HT-29 (cell line): ENCODE measurements at regions not wholly inside any gene's neighbourhood (a gene's known extent, or its start where the extent isn't known, plus 50 kb on each side); places are given as distances from the start of the nearest gene placed in this dataset.
A peak's percentile ranks its signal among the peaks of the same experiment; 100 is the strongest.
"Not testable (repeated sequence)": the region's sequence is repeated elsewhere in the genome, so short reads cannot be mapped to it uniquely, and the experiment has no call there.

ENCODE experiments used
- DNase-seq: peaks from one replicate; pipeline ENCODE4 v3.0.0-alpha.2; 2015; ENCODE audit warnings: low spot score

DNA sequence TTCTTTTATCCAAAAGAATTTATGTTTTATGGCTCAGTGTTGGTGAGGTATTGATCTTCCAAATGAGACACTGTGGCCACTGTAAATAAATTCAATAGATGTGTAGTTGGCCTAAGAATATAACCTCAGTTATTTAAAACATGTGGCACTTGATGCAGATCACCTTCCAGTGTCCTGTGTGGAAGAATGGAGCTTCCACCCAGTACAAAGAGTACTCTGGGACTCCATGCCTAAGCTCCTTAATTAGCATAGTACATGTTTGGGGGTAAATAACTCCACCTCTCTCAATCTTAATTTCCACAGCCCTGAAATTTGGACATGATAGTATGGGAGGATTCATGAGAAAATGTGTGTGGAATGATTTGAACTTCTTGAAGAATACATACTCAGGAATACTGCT, 105.7 kb downstream of the SPDYE17 start:
- not testable (repeated sequence) for DNase-seq

DNA sequence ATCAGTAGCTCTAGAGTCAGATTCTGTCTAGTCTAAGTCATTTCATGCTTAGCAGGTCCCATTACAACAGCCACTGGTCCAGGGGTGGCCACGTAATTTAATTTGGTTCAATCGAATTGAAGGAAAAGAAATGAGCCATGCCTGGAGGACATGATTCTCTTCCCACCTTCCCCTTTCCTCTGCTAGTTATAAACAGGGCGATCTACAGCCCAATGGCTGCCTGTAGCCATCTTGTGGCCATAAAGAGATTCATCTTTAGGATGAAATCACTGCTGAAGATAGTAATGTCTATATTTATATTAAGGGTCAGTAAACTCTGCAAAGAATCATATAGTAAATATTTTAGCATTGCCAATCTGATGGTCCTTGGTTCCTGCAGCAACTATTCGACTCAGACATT, 107.4 kb downstream of the SPDYE17 start:
- DNase-seq, result peak; percentile 2

DNA sequence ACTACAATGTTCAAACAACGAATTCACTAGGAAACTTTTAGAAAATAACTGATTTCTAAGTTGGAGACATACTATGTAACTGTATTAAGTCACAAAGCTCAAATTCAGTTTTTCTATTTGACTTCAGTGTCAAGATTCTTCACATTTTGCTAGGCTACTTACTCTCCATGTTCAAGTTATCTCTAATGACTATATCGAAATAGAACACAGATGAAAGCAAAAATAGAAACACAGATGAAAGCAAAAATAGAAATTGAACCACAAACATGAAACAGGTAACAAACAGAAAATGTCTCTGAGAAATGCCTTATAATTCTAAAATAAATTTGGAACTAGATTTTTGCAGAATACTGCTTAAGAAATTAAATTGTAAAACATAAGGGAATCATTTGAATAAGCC, 113.5 kb downstream of the SPDYE17 start:
- DNase-seq, result not testable (repeated sequence)

DNA sequence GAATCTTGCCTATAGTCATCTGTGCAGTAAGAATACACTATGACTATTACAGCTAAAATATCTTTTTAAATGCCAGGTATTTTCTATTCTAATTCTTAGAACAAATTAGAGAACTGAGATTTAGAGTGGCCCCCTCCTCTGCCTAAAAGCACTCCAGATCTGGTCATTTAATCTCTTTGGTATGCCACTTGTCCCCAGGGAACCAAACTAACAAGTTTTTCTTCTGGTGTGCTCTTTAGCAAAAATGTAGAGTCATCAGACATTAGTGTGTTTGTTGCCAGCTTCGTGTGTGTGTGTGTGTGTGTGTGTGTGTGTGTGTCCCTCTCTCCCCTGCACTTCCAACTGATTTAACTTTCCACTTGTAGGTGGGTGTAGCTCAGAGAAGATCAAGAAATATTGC, 117.8 kb downstream of the SPDYE17 start:
- not testable (repeated sequence) for DNase-seq

DNA sequence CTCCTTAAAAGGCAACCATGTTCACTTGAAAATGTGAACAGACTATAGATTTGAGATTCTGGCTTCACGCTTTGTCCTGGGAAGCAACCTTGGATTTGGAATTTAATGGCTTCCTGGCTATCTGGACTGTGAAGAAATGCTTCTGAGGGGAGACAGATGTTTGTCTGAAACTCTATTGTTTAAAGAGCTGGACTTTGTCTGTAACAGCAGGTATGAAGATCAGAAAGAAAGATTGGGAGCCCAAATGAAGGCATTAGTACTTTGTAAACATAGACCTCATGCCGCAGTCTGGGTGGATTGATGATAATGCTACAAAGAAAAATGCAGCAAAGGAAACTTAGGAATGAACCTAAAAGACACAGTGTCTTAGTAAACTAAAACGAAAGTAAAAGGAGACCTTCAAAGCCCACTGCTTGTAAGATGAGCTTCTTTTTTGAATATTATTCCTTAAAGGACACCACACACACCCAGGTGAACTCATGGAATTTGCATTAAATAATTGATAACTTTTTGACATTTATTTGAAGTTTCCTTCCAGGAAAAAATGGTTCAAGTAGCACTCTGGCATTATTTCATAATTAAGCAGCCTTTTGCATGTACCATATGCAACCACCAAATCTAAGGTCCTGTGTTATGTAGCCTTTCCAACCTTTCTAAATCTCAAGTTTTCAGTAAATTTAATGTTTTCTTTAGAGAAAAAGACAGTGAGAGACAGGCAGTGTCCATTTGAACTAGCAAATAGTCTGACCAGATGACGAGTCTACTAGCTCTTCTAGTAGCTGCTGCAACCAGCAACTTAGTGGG, 119.9 kb downstream of the SPDYE17 start:
- DNase-seq, result not testable (repeated sequence)

DNA sequence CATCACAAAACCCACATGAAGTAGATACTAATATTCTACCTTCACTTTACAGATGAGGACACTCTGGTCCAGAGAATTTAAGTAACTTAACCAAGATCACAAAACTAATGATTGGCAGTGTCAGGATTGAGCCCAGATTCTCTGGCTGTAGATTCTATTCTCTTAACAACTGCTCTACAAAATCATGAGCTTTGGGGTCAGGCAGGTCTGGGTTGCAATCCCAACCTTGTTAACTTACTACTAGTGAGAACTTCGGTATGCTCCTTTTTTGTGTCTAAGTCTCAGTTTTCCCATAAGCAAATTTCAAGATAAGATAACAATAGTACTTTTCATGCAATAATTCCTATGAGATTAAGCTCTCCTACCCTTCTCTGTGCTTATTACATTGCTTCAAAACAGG, 127.5 kb downstream of the SPDYE17 start:
- not testable (repeated sequence) for DNase-seq

DNA sequence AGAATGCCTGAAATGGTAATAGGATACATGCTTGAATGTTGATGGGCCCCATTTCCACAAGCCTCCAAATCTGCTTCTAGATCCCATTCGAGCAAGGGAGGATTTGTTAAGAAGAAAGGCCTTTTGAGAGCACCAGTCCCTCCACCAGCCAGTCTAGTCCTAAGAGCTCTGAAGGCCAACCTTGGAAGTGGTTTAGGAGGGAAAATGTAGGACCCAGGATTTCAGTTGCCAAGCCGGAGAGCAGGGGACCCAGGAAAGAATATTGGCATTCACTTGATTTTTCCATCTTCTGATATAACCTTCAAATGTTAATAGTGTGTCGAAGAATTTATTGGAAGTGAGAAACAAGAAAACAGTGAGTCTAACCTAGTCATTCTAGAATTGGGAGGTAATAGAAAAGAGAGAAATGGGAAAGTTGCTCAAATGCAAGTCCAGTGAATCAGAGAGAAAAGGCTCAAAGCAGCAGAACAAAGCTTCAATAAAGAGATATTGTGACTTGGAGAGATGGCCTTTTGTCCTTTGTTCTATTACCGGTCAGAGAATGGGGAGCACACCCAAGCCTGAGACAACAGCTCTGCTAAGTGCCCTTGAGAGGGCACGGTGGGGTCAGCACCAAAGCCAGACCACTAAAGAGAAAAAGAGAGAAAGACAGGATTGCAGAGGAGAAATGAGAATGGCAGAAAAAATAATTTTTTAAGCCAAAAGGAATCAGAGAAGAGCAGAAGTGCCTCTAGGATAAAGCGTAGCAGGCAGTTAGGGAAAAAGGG, 130.0 kb downstream of the SPDYE17 start:
- DNase-seq, result not testable (repeated sequence)

DNA sequence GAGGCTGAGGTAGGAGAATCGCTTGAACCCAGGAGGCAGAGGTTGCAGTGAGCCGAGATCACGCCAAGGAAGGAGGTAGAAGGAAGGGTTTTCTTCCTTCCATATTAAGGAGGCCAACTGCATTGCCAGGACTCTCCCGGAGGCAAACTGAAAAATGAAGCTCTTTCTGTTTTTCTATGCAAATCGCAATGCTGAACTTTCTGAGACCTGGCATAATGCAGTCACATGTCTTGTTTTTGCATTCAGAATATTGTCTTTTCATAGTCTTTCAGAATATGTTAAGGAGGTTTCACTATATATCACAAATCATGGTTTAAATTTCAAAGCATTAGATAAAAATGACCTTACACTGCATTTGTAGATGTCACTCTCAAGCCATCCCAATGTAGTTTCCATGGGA, 133.4 kb downstream of the SPDYE17 start:
- not testable (repeated sequence) for DNase-seq

DNA sequence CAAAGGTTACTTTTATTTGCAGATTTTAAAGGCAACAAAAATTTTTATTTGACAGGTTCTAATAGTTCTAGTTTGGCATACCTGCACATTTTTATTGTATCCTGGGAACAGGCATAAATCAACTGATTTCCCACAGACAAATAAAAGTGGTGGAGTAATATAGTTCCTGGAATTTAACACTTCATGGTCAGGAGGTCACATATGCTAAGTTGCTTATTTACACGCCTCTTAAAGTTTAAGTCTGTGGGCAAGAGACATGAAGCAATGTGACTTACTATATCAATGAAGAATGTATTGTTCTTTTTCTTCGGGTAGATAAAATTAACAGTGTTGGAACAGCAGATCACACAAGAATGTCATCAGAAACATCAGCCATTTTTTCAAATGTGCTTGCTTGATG, 135.2 kb downstream of the SPDYE17 start:
- DNase-seq, result not testable (repeated sequence)

DNA sequence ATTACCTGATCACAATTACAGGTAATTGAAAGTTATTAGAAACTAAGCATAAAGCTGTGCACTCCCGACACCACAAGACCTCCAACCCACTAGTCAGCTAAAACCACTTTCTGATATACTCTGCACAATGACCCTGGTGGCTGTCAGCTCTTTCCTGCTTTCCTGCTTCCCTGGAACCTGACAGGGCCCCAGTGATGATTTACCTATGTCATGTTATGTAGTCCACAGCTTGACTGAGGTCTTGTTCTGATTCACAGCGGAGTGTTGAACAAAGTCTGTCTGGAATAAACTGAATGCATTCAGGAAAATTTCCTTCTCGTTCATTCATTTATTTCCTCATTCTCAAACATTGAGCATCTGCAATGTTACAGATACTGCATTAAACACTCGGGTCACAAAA, 136.5 kb downstream of the SPDYE17 start:
- not testable (repeated sequence) for DNase-seq

DNA sequence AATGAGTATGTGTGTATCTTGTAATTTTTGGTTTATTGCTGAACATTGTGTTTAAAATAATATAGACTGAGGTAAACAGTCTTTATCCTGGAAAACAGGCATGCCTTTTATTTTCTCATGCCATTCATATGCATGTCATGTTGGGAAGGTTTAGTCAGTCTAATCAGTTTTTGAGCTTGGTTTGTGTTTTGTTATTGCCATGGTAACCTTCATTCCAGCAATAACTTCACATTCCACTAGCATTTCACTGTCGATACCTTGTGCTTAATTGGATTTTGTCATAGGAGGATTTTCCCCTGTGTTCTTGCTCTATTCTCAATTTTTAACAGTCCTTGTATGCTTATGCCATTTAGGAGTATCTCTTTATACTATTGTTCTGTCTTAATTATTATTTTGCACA, 140.4 kb downstream of the SPDYE17 start:
- peak; percentile 1 for DNase-seq

DNA sequence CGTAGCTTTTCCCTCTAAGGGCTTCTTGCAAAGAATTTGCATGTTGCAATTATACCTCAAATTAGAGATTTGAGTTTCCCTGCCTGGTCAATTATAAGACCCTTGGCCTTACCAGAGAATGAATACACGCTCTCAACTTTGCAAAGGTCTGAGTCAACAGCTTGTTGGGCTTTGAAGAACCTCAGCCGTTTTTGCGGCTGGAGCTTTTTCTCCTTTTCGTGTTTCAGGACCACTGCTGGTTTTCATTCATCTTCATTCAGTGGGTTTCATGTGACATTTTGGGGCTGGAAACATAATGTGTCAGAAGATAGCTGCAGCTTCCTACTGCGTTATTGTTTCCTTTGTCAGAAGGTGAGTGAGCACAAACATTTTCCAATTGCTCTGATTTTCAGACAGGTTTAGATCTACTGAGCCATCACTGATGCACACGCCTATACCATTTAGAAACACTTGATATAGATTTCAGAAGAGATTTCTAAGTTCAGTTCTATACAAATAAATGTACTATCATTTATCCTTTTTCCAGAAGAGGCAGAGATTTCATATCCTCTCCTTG, 152.3 kb downstream of the SPDYE17 start:
- DNase-seq, result not testable (repeated sequence)

DNA sequence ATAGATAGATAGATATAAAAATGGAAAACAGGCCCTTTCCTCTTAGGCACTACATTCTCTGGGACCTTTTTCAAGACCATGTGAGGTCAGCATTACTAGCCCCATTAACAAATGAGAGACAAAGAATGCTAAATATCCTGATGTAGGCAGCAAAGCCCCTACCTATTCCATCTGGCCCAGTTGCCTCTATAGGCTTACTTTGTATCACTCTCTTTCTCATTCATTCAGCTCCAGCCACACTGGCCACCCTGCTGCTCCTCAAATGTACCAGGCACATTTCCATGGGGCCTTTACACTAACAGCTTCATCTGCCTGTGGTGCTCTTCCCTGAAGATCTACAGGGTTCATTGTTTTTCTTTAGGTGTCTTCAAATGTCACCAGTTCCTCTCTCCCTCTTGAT, 156.4 kb downstream of the SPDYE17 start:
- not testable (repeated sequence) for DNase-seq

DNA sequence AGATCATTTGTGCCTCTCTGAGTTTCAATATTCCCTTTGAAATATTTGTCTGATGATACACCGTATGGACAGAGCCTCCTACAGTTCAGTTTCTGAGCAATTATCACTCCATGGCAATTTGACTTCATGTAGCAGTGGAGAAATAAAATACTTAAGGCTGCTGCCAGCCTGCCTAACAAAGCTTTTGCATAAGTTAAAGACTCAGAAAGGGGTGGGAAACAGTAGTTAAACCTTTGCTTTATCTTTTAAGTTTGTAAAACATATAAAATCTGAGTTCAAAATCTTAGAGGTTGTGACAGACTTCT, 161.7 kb downstream of the SPDYE17 start:
- DNase-seq, result not testable (repeated sequence)

DNA sequence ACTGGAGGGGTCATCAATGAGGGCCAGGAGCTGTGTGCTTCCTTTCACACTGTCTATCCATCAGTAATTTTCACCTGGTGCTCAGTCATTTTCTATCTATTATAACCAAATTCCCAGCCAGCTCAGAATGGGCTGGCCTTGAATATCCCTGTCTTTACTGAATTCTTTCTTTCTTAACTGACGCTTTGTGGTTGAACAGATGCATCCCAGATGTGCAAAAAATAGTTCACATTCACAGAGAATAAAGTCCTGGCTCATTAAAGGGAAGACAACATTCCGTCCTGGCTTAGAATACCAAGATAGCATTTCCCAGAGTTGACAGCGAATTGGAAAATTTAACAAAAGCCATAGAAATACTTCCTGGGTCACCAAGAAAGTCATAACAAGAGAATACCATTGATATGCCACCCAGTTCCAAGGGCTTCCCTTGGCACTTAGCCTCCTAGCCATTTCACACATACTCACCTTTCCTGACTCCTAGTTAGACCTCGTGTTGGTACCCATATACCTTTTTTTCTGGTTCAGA, 164.7 kb downstream of the SPDYE17 start:
- not testable (repeated sequence) for DNase-seq

DNA sequence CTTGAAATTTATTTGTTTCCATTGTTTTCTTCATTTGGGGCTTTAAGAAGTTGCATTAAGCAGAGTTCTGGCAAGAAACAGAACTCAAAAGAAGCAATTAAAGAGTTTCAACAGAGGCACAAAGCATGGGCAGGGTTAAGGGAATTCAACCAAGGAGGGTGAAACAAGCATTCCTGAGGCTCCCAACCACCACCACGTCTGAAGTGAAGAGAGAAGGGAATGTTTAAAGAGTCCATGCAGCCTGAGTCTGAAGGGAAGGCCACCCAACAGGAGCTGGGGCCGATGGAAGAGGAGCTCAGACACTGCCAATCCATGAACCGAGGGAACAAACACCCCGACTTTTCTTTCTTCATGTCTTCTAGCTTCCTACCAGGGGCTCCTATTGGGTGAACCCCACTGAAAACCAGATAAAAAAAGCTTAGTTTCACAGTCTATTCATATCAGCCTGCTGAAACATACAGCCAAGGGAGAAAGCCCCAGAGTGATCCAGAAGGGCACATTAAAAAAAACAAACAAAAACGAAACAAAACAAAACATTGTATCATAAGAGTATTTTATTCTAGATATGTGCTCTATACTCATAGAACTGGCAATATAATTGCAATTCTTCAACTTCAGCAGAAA, 168.9 kb downstream of the SPDYE17 start:
- DNase-seq, result not testable (repeated sequence)

DNA sequence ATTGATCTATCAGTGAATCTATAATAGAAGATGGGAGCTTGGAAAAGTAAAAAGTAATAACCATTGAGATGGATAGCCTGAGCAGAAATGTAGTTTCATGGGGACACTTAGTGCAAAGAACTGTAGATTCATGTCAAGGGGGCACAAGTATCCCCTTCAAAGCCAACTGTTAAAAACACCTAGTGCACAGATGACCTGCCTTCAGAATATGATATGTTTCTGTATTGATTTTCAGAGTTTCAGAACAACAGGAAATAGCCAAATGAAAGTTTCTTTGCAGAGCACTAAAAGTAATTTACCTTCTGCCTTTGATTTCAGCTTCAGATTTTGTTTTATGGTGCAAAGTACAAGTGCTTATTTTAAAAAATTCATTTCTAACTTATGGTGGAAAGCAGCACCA, 169.9 kb downstream of the SPDYE17 start:
- not testable (repeated sequence) for DNase-seq

DNA sequence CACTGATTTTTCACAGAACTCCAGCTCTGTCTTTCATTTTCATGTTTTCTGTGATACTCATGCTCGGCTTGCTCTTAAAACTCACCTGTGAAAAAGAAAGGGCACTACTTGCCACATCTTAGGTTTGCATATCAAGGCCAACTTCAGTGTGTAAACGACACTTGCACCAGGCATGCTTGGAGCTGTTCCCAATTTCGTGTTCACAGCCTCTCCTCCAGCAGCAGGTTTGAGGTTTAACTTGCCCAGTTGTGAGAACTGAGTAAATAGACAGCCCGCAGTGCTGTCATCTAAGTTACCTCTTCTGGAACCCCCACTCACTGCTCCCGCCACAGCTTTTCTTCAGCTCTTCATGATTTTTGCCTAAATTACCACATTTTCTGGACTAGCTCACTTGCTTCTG, 172.2 kb downstream of the SPDYE17 start:
- DNase-seq, result not testable (repeated sequence)

DNA sequence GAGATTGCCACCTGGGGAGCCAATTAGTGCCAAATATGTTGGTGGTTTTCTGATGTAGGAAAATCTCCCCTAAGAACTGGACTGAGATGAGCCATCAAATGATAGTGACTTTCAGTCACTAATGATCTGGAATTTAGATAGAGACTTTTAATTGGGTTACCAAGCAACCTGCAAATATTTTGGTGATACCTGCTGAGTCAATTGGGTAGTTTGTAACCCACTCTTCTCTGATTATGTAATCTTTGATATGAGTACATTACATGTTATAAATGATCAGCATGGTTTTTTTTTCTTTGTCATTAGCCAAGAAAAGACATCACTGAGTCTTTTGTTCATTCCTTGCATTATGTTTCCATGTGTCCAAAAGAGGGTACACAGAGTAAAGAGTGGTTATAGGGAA, 177.5 kb downstream of the SPDYE17 start:
- DNase-seq, result not testable (repeated sequence)

DNA sequence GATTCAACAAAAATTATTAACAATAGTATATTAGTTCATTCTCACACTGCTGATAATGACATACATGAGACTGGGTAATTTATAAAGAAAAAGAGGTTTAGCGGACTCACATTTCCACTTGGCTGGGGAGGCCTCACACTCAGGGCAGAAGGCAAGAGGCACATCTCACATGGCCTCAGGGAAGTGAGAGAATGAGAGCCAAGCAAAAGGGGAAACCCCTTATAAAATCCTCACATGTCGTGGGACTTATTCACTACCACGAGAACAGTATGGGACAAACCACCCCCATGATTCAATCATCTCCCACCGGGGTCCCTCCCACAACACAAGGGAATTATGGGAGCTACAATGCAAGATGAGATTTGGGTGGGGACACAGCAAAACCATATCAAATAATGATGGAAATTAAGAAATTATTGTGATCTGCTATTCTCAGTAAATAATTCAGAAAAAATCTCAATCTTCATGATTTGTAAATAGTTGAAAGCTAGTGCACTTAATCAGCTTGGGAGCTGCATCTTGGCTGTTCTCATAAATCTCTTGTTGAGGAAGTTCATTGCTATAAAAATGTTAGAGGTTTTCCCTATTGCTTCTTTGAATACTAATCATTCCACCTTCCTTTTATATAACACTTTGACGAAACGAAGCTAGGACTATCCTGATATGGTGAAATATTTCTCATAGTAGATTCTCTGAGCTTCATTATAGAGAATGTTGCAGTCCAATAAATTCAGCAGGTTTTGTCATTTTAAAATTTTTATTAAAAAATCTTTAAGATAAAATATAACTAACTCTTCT, 179.2 kb downstream of the SPDYE17 start:
- not testable (repeated sequence) for DNase-seq

DNA sequence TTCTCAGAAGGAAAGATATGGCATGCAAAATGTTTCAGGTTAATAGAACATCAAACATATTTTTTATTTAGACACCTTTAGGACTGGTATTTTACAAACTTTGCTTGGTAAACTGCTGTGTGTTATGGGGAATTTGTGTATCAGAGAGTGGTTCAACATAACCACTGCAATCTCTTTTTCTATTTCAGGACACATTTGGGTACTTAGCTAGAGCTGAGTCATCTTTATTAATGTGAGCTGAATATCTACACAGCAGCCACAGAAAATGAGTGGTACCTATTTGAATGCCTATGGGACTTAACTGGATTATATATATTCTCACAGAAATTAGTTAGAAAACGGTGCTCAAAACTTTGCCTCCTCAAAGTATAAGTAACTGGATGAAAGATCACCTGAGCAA, 179.8 kb downstream of the SPDYE17 start:
- DNase-seq, result not testable (repeated sequence)
